WTC11 (cell line): ENCODE measurements at regions not wholly inside any gene's neighbourhood (a gene's known extent, or its start where the extent isn't known, plus 50 kb on each side); places are given as distances from the start of the nearest gene placed in this dataset.

Source experiments
- CREM ChIP-seq: sonication (generic); formaldehyde crosslinking; IDR thresholded peaks from 2 replicates; pipeline ENCODE4 v1.8.1; 2022; ENCODE audit warnings: mild to moderate bottlenecking, missing genetic modification reagents, moderate library complexity
- SMAD3 ChIP-seq: sonication (generic); formaldehyde crosslinking; IDR thresholded peaks from 2 replicates; pipeline ENCODE4 v1.8.0; 2022; ENCODE audit warnings: missing genetic modification reagents, mild to moderate bottlenecking, borderline replicate concordance
- TF ChIP-seq, protein P1 (sequence below): fragments of 200-600 bp; IDR thresholded peaks from 2 replicates; pipeline ENCODE4 v1.8.0; 2022; ENCODE audit warnings: antibody characterized with exemption
- TF ChIP-seq, protein P2 (sequence below): sonication (generic); formaldehyde crosslinking; IDR thresholded peaks from 2 replicates; pipeline ENCODE4 v1.8.0; 2022; ENCODE audit warnings: mild to moderate bottlenecking, missing genetic modification reagents

DNA sequence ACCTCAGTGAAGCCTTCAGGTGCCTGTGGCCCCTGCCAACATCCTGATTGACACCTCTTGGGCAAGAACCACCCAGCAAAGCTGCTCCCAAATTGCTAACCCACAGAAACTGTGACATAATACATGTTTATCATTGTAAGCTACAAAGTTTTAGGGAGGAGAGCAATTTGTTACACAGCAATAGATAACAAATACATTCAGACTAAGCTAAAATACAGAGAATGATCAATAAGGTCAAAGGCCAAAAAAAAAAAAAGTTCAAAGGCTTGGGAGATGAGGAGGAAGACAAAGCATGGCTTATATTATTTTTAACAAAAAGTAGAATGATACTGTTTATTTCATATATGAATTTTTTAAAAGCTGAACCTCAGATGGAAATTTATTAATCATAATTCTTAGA, 105.9 kb downstream of the ID4 start:
- TF ChIP-seq, protein P1, sequence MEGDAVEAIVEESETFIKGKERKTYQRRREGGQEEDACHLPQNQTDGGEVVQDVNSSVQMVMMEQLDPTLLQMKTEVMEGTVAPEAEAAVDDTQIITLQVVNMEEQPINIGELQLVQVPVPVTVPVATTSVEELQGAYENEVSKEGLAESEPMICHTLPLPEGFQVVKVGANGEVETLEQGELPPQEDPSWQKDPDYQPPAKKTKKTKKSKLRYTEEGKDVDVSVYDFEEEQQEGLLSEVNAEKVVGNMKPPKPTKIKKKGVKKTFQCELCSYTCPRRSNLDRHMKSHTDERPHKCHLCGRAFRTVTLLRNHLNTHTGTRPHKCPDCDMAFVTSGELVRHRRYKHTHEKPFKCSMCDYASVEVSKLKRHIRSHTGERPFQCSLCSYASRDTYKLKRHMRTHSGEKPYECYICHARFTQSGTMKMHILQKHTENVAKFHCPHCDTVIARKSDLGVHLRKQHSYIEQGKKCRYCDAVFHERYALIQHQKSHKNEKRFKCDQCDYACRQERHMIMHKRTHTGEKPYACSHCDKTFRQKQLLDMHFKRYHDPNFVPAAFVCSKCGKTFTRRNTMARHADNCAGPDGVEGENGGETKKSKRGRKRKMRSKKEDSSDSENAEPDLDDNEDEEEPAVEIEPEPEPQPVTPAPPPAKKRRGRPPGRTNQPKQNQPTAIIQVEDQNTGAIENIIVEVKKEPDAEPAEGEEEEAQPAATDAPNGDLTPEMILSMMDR: no peak
- TF ChIP-seq CREM (CRISPR knock-in tag): no peak
- TF ChIP-seq SMAD3: no peak
- TF ChIP-seq, protein P2, sequence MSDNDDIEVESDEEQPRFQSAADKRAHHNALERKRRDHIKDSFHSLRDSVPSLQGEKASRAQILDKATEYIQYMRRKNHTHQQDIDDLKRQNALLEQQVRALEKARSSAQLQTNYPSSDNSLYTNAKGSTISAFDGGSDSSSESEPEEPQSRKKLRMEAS (CRISPR knock-in tag): no peak
